Gastroesophageal sphincter (tissue), 4 donors: ENCODE measurements at regions not wholly inside any gene's neighbourhood (a gene's known extent, or its start where the extent isn't known, plus 50 kb on each side); places are given as distances from the start of the nearest gene placed in this dataset.

Experiments
- ATAC-seq: fragments of 150-250 bp; one replicate; pipeline ENCODE4 v1.9.1; 2016; ENCODE audit warnings: mild to moderate bottlenecking, moderate library complexity
- H3K27ac ChIP-seq, 4 donors: fragments of 200-600 bp; sonication (generic) in 3 of 4; 1 replicate in 3 of 4; 2 replicates in 1 of 4; pipeline ENCODE4 v1.5.1; 2016 to 2019
- H3K27me3 ChIP-seq: fragments of 200-600 bp; sonication (generic); one replicate; pipeline ENCODE4 v1.5.1; 2019
- H3K36me3 ChIP-seq, 2 donors: fragments of 200-600 bp; sonication (generic); one replicate each; pipeline ENCODE4 v1.5.1; 2019; ENCODE audit warnings: control low read depth in 1 of 2
- H3K4me1 ChIP-seq, 3 donors: fragments of 200-600 bp; sonication (generic); 1 replicate in 2 of 3; 2 replicates in 1 of 3; pipeline ENCODE4 v1.5.1; 2016 to 2019; ENCODE audit warnings: control low read depth in 2 of 3
- H3K4me3 ChIP-seq, 2 donors: fragments of 200-600 bp; sonication (generic); one replicate each; pipeline ENCODE4 v1.5.1; 2019; ENCODE audit warnings: mild to moderate bottlenecking in 1 of 2, moderate library complexity in 1 of 2
- H3K9me3 ChIP-seq, 3 donors: fragments of 200-600 bp; sonication (generic); one replicate each; pipeline ENCODE4 v1.5.1; 2017 to 2019; ENCODE audit warnings: control low read depth in 2 of 3
- CTCF ChIP-seq, 4 experiments: fragments of 200-600 bp in 2 of 4; fragments of 450-650 bp in 2 of 4; sonication (generic) in 1 of 4; IDR thresholded peaks; one replicate each; pipeline ENCODE4 v1.5.1; 2017 to 2019; ENCODE audit warnings: antibody characterized with exemption in 4 of 4, mild to moderate bottlenecking in 2 of 4, moderate library complexity in 2 of 4
- EP300 ChIP-seq: sonication (generic); formaldehyde crosslinking; IDR thresholded peaks from one replicate; pipeline ENCODE4 v1.6.1; 2017; ENCODE audit warnings: antibody characterized with exemption, mild to moderate bottlenecking
- POLR2A ChIP-seq, 2 donors: fragments of 450-650 bp; IDR thresholded peaks; one replicate each; pipeline ENCODE4 v1.6.1; 2017; ENCODE audit warnings: antibody characterized with exemption in 2 of 2, mild to moderate bottlenecking in 2 of 2, moderate library complexity in 1 of 2
- POLR2AphosphoS5 ChIP-seq: sonication (generic); formaldehyde crosslinking; IDR thresholded peaks from one replicate; pipeline ENCODE4 v1.6.1; 2017; ENCODE audit warnings: antibody characterized with exemption
- WGBS, 2 donors: methylation state at CpG; one replicate each; pipeline ENCODE4 v1.1.5; 2018; ENCODE audit warnings: low coverage in 1 of 2; 5-methylcytosine and 5-hydroxymethylcytosine counted together

GRCh38 chr19:27844261-27844660 lies 1368.7 kb downstream of the UQCRFS1 start:
- 33 to 87% methylated on average over 1 to 3 of the region's 6 CpGs for WGBS, 2 donors
- H3K27me3 ChIP-seq, result no peaks in the 10 kb centered on the region
- no peak for ATAC-seq

GRCh38 chr19:27843861-27844260 lies 1369.1 kb downstream of the UQCRFS1 start:
- no peaks in the 10 kb centered on the region for H3K27me3 ChIP-seq
- H3K9me3 ChIP-seq, result peaks cover 0 to 47% (median 0%) of the 10 kb centered on the region in 3 donors
- no peak overlapping the region for H3K27ac ChIP-seq
- no peak for ATAC-seq
- TF ChIP-seq POLR2A (IDR thresholded peaks at IDR 0.05) (no peak), EP300 (no peak), CTCF (IDR thresholded peaks at IDR 0.05) (no peak), POLR2AphosphoS5 (no peak)
- H3K4me3 ChIP-seq, result no peak overlapping the region
- 90 to 94% methylated on average over 2 to 3 of the region's 3 CpGs for WGBS, 2 donors
- no peaks in the 10 kb centered on the region for H3K36me3 ChIP-seq
- no peaks in the 10 kb centered on the region for H3K4me1 ChIP-seq

More at GRCh38 chr19:27844261-27844660, 1368.7 kb downstream of the UQCRFS1 start:
- H3K36me3 ChIP-seq, result no peaks in the 10 kb centered on the region
- no peak overlapping the region for H3K27ac ChIP-seq
- no peak for TF ChIP-seq POLR2A (IDR thresholded peaks at IDR 0.05)
- no peak for TF ChIP-seq POLR2AphosphoS5
- TF ChIP-seq CTCF (IDR thresholded peaks at IDR 0.05), result no peak
- no peak for TF ChIP-seq EP300
- peaks cover 0 to 51% (median 0%) of the 10 kb centered on the region in 3 donors for H3K9me3 ChIP-seq
- no peak overlapping the region for H3K4me3 ChIP-seq
- H3K4me1 ChIP-seq, result no peaks in the 10 kb centered on the region

- H3K4me1 ChIP-seq, result no peaks in the 10 kb centered on the region
- ATAC-seq, result no peak
- H3K27me3 ChIP-seq, result no peaks in the 10 kb centered on the region
- H3K27ac ChIP-seq, result no peak overlapping the region
- H3K4me3 ChIP-seq, result no peak overlapping the region
- no peaks in the 10 kb centered on the region for H3K9me3 ChIP-seq
- WGBS, 2 donors, result 0 to 38% methylated on average over 1 of the region's 1 CpG
- no peak for TF ChIP-seq POLR2AphosphoS5
- no peak for TF ChIP-seq EP300
- no peak for TF ChIP-seq POLR2A (IDR thresholded peaks at IDR 0.05)
- no peak for TF ChIP-seq CTCF (IDR thresholded peaks at IDR 0.05)
- no peaks in the 10 kb centered on the region for H3K36me3 ChIP-seq
Measured at GRCh38 chr19:27833031-27833430, 1379.9 kb downstream of the UQCRFS1 start.

GRCh38 chr19:27828829-27829228 lies 1384.1 kb downstream of the UQCRFS1 start:
- no peak overlapping the region for H3K27ac ChIP-seq
- no peaks in the 10 kb centered on the region for H3K27me3 ChIP-seq
- no peaks in the 10 kb centered on the region for H3K4me1 ChIP-seq
- H3K4me3 ChIP-seq, result no peak overlapping the region
- WGBS, 2 donors, result 65 to 83% methylated on average over 2 to 3 of the region's 3 CpGs
- H3K36me3 ChIP-seq, result no peaks in the 10 kb centered on the region
- no peak for TF ChIP-seq POLR2A (IDR thresholded peaks at IDR 0.05)
- no peaks in the 10 kb centered on the region for H3K9me3 ChIP-seq
- no peak for ATAC-seq

- H3K4me1 ChIP-seq, result no peaks in the 10 kb centered on the region
- no peak overlapping the region for H3K27ac ChIP-seq
- WGBS, 2 donors, result 49 to 74% methylated on average over 3 of the region's 3 CpGs
- H3K36me3 ChIP-seq, result no peaks in the 10 kb centered on the region
- no peak overlapping the region for H3K4me3 ChIP-seq
- no peaks in the 10 kb centered on the region for H3K9me3 ChIP-seq
- no peak for TF ChIP-seq POLR2AphosphoS5
- TF ChIP-seq POLR2A (IDR thresholded peaks at IDR 0.05), result no peak
- TF ChIP-seq EP300, result no peak
- H3K27me3 ChIP-seq, result no peaks in the 10 kb centered on the region
- ATAC-seq, result no peak
Measured at GRCh38 chr19:27824108-27824507, 1388.8 kb downstream of the UQCRFS1 start.

GRCh38 chr19:27822336-27822735 lies 1390.6 kb downstream of the UQCRFS1 start:
- Histone ChIP-seq H3K27me3 (no peaks in the 10 kb centered on the region), H3K4me1 (no peaks in the 10 kb centered on the region)
- 60 to 83% methylated on average over 1 of the region's 2 CpGs for WGBS, 2 donors

More at GRCh38 chr19:27822336-27822735, 1390.6 kb downstream of the UQCRFS1 start:
- Histone ChIP-seq H3K27ac (no peak overlapping the region), H3K36me3 (no peaks in the 10 kb centered on the region), H3K4me3 (no peak overlapping the region), H3K9me3 (no peaks in the 10 kb centered on the region)
- no peak for TF ChIP-seq CTCF (IDR thresholded peaks at IDR 0.05)
- TF ChIP-seq POLR2A (IDR thresholded peaks at IDR 0.05), result no peak
- TF ChIP-seq EP300, result no peak
- no peak for TF ChIP-seq POLR2AphosphoS5
- ATAC-seq, result no peak
